Endothelial cell (in vitro differentiated cells): ENCODE measurements at regions not wholly inside any gene's neighbourhood (a gene's known extent, or its start where the extent isn't known, plus 50 kb on each side); places are given as distances from the start of the nearest gene placed in this dataset.

Source experiments
- DNase-seq: peaks from one replicate; pipeline ENCODE4 v3.0.0; 2021; ENCODE audit warnings: low spot score
- H3K27ac Mint-ChIP-seq: one replicate; pipeline ENCODE4 v1.8.0; 2021; ENCODE audit warnings: mixed read lengths, inconsistent platforms; ENCODE audit not compliant: unreplicated experiment
- H3K27me3 Mint-ChIP-seq: one replicate; pipeline ENCODE4 v1.8.0; 2021; ENCODE audit warnings: mild to moderate bottlenecking, moderate library complexity, mixed read lengths, inconsistent platforms; ENCODE audit not compliant: unreplicated experiment
- H3K36me3 Mint-ChIP-seq: one replicate; pipeline ENCODE4 v1.8.0; 2021; ENCODE audit warnings: mild to moderate bottlenecking, low read depth, mixed read lengths, inconsistent platforms; ENCODE audit not compliant: unreplicated experiment
- H3K4me1 Mint-ChIP-seq: one replicate; pipeline ENCODE4 v1.8.0; 2021; ENCODE audit warnings: mild to moderate bottlenecking, mixed read lengths, inconsistent platforms; ENCODE audit not compliant: unreplicated experiment
- H3K4me3 Mint-ChIP-seq: one replicate; pipeline ENCODE4 v1.8.0; 2021; ENCODE audit warnings: mild to moderate bottlenecking, mixed read lengths, inconsistent platforms; ENCODE audit not compliant: unreplicated experiment
- H3K9me3 Mint-ChIP-seq: one replicate; pipeline ENCODE4 v1.8.0; 2021; ENCODE audit warnings: mixed read lengths, inconsistent platforms; ENCODE audit not compliant: unreplicated experiment
- TF ChIP-seq, protein P1 (sequence below): fragments of 200-600 bp; sonication (generic); IDR thresholded peaks from one replicate; pipeline ENCODE4 v1.5.0; 2021; ENCODE audit warnings: antibody characterized with exemption; ENCODE audit not compliant: unreplicated experiment

DNA sequence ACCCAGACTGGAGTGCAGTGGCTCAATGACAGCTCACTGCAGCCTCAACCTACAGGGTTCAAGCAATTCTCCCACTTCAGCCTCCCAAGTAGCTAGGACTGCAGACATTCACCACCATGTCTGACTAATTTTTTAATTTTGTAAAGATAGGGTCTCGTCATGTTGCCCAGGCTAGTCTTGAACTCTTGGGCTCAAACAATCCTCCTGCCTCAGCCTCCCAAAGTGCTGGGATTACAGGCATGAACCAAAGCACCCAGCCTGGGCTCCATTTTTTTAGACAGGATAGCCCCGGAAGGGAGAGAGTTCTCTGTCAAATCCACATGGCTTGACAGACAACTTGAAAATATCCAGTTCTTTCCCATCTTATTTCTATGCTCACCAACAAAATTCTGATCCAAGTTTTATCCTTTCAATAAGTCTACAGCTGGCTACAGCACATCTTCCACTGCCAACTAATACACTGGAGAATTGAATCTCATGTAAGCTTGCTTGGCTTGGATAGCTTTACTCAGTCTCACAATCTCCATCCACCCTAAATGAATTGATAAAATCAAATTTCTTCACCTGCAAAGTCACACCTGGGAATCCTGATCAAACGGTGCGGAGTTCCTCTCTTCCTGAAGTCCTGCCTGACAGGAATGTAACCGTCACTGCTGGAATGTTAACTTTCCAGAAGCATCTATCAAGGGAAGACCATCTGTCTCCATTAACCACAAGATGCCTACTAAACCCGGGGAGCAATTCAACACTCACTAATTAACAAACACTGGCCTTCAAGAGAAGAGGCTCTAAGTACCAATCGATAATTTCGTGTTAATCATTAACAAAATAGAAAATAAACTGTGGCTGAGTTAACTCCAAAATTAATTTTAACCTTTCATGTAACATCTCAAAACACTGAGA lies 239.7 kb upstream of the MKLN1 start:
- no peaks in the 10 kb centered on the region for H3K36me3 Mint-ChIP-seq
- H3K4me1 Mint-ChIP-seq = peaks cover 6% of the 10 kb centered on the region
- no peaks in the 10 kb centered on the region for H3K9me3 Mint-ChIP-seq
- H3K4me3 Mint-ChIP-seq = no peak overlapping the region
- H3K27me3 Mint-ChIP-seq = peaks cover 2% of the 10 kb centered on the region
- no peak for DNase-seq
- no peak overlapping the region for H3K27ac Mint-ChIP-seq
- TF ChIP-seq, protein P1, sequence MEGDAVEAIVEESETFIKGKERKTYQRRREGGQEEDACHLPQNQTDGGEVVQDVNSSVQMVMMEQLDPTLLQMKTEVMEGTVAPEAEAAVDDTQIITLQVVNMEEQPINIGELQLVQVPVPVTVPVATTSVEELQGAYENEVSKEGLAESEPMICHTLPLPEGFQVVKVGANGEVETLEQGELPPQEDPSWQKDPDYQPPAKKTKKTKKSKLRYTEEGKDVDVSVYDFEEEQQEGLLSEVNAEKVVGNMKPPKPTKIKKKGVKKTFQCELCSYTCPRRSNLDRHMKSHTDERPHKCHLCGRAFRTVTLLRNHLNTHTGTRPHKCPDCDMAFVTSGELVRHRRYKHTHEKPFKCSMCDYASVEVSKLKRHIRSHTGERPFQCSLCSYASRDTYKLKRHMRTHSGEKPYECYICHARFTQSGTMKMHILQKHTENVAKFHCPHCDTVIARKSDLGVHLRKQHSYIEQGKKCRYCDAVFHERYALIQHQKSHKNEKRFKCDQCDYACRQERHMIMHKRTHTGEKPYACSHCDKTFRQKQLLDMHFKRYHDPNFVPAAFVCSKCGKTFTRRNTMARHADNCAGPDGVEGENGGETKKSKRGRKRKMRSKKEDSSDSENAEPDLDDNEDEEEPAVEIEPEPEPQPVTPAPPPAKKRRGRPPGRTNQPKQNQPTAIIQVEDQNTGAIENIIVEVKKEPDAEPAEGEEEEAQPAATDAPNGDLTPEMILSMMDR = no peak

DNA sequence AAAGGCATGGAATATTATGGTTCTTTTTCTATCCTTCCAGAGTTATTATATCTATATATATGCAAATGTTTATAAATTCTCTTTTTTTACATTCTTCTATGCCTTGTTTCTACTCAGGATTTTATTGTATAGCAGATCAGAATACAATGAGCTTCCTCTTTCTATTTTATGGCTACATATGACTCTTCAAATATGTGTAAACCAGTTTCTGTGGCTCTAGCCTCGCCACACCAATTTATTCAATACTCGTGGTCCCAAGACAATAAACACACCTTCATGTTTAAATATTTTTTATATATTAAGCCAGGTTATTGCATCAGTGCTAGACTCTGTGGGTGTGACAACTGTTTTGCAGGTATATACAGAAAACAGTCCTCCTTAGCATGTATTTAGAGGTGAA lies 237.5 kb upstream of the MKLN1 start:
- no peak for DNase-seq
- peaks cover 2% of the 10 kb centered on the region for H3K27me3 Mint-ChIP-seq
- peaks cover 3% of the 10 kb centered on the region for H3K4me1 Mint-ChIP-seq
- TF ChIP-seq, protein P1 = no peak
- no peaks in the 10 kb centered on the region for H3K9me3 Mint-ChIP-seq
- no peaks in the 10 kb centered on the region for H3K36me3 Mint-ChIP-seq
- H3K27ac Mint-ChIP-seq = no peak overlapping the region
- H3K4me3 Mint-ChIP-seq = no peak overlapping the region

DNA sequence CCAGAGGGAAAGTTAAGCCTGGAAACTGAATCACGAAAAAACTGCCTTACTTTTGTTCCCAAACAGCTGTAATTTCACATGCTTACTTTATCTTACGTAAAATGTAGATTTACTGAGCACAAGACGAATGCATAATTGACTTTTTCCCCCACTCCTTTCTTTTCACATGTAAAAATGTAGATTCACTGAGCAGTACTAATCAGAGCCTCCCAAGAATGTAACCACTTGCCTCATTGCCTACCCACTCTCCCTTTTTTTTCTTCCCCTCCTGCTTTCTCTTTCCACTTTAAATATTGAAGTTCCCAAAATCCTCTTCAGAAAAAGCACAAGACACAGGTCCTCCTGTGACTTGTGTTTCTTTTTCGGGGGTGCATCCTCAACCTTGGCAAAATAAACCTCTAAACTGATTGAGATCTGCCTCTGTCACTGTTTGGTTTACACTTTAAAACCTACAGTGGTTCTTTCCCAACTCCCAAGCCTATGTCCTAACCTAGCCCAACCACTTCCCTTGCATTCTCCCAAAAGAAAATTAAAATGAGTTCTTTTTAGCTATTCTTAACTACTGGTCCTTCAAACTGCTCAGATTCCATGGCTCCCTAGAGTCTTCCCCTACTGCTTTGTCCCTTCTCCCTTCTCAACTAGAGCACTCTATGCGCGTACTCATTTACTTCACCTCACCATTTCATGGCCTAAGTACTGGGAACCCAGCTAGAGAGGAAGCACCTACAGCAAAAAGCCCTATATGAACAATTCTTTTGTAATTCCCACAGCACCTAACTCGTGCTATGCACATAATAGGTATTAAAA lies 236.6 kb upstream of the MKLN1 start:
- no peak for DNase-seq
- Mint-ChIP-seq H3K27me3 (peaks cover 2% of the 10 kb centered on the region), H3K27ac (no peak overlapping the region), H3K4me1 (peaks cover 3% of the 10 kb centered on the region), H3K9me3 (no peaks in the 10 kb centered on the region), H3K36me3 (no peaks in the 10 kb centered on the region), H3K4me3 (no peak overlapping the region)
- TF ChIP-seq, protein P1 = no peak

DNA sequence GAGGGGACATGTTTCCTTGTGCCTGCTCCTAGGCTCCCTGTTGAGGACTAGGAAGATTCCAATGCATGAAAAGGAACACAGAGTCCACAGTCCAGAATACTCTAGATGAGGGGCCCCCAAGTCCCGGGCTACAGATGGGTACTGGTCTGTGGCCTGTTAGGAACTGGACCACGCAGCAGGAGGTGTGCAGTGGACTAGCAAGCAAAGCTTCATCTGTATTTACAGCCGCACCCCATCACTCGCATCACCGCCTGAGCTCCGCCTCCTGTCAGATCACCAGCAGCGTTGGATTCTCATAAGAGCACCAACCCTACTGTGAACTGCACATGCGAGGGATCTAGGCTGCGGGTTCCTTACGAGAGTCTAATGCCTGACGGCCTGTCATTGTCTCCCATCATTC lies 233.0 kb upstream of the MKLN1 start:
- H3K27me3 Mint-ChIP-seq = peaks cover 2% of the 10 kb centered on the region
- H3K9me3 Mint-ChIP-seq = no peaks in the 10 kb centered on the region
- H3K4me3 Mint-ChIP-seq = no peak overlapping the region
- no peak overlapping the region for H3K27ac Mint-ChIP-seq
- TF ChIP-seq, protein P1 = no peak
- H3K36me3 Mint-ChIP-seq = no peaks in the 10 kb centered on the region
- H3K4me1 Mint-ChIP-seq = peaks cover 7% of the 10 kb centered on the region
- no peak for DNase-seq
